ENCODE measurements at regions not wholly inside any gene's neighbourhood (a gene's known extent, or its start where the extent isn't known, plus 50 kb on each side); places are given as distances from the start of the nearest gene placed in this dataset.

DNA sequence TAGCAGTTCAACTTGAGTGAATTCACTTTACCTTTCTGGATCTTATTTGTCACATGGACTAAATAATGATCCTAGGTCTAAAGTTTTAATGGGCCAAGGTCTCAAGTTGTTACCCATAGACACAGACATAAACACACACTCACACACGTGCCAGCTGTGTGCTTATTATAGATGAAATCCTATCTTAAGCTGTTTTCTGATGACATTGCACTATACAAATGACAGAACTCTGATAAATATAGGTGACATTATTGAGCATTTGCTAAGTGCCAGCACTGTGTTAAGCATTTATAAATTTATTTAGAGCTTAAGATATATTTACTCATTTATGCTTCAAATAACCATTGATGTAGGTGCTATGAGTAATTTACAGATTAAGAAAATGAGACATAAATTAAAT, 474.4 kb upstream of the NR5A2 start:
- Histone ChIP-seq H3K27me3 (no peaks in the 10 kb centered on the region), H3K9me3 (no peaks in the 10 kb centered on the region), H3K36me3 (no peaks in the 10 kb centered on the region), H3K27ac (no peak overlapping the region), H3K4me3 (replicated peaks in 1 of 3) (no peak overlapping the region), H3K4me1 (no peaks in the 10 kb centered on the region)
- WGBS, 2 donors, result 76 to 85% methylated on average over 1 of the region's 1 CpG
- intact Hi-C loops (cut with DNase I), result no loop called here
- TF ChIP-seq, protein P1, sequence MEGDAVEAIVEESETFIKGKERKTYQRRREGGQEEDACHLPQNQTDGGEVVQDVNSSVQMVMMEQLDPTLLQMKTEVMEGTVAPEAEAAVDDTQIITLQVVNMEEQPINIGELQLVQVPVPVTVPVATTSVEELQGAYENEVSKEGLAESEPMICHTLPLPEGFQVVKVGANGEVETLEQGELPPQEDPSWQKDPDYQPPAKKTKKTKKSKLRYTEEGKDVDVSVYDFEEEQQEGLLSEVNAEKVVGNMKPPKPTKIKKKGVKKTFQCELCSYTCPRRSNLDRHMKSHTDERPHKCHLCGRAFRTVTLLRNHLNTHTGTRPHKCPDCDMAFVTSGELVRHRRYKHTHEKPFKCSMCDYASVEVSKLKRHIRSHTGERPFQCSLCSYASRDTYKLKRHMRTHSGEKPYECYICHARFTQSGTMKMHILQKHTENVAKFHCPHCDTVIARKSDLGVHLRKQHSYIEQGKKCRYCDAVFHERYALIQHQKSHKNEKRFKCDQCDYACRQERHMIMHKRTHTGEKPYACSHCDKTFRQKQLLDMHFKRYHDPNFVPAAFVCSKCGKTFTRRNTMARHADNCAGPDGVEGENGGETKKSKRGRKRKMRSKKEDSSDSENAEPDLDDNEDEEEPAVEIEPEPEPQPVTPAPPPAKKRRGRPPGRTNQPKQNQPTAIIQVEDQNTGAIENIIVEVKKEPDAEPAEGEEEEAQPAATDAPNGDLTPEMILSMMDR (IDR thresholded peaks at IDR 0.05), result no peak
- TF ChIP-seq POLR2A (IDR thresholded peaks at IDR 0.05), result no peak
- no peak for DNase-seq

DNA sequence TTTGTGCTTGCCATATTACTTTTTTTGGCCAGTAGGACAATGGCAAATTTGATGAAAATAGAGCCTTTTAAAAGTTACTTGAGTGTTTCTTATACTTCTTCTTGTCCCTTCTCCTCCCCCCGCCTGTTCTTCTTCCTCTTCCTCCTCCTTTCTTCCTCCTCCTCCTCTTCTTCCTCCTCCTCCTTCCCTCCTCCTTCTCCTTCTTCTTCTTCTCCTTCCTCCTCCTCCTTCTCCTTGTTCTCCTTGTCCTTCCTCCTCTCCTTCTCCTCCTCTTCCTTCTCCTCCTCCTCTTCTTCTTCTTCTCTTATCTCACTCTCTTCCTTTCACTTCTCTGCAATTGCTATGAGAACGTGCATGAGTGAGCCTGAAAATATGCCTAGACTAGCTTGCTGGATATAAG, 466.2 kb upstream of the NR5A2 start:
- H3K36me3 ChIP-seq, result no peaks in the 10 kb centered on the region
- intact Hi-C loops (cut with DNase I), result no loop called here
- 63 to 87% methylated on average over 2 of the region's 2 CpGs for WGBS, 2 donors
- no peaks in the 10 kb centered on the region for H3K9me3 ChIP-seq
- no peak overlapping the region for H3K27ac ChIP-seq
- H3K27me3 ChIP-seq, result no peaks in the 10 kb centered on the region
- H3K4me3 ChIP-seq (replicated peaks in 1 of 3), result no peak overlapping the region
- TF ChIP-seq POLR2A (IDR thresholded peaks at IDR 0.05), result no peak
- TF ChIP-seq, protein P1 (IDR thresholded peaks at IDR 0.05), result no peak
- no peaks in the 10 kb centered on the region for H3K4me1 ChIP-seq
- no peak for DNase-seq

DNA sequence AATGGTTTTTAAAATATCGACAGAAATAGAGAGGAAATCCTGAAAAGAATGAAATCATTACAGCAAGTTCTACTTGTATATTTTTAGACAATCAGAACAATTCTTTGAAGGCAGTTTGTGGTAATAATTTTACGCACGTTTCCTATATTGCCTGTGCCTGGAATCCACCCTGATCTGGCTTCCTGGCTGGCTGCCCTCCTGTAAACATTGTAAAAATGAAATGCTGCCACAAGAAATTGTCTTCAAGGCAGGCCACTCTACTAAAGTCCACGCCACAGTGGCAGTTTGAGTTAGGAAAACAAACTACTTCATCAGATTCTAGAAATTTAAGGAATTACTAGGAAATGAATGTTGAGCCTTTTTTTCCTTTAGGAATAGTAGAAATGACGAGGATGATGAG, 454.5 kb upstream of the NR5A2 start:
- no peak overlapping the region for H3K27ac ChIP-seq
- 63 to 64% methylated on average over 5 of the region's 5 CpGs for WGBS, 2 donors
- intact Hi-C loops (cut with DNase I), result no loop called here
- no peaks in the 10 kb centered on the region for H3K9me3 ChIP-seq
- no peaks in the 10 kb centered on the region for H3K36me3 ChIP-seq
- H3K4me1 ChIP-seq, result no peaks in the 10 kb centered on the region
- H3K4me3 ChIP-seq (replicated peaks in 1 of 3), result no peak overlapping the region
- no peaks in the 10 kb centered on the region for H3K27me3 ChIP-seq
- no peak for DNase-seq
- TF ChIP-seq, protein P1 (IDR thresholded peaks at IDR 0.05), result no peak
- TF ChIP-seq POLR2A (IDR thresholded peaks at IDR 0.05), result no peak

DNA sequence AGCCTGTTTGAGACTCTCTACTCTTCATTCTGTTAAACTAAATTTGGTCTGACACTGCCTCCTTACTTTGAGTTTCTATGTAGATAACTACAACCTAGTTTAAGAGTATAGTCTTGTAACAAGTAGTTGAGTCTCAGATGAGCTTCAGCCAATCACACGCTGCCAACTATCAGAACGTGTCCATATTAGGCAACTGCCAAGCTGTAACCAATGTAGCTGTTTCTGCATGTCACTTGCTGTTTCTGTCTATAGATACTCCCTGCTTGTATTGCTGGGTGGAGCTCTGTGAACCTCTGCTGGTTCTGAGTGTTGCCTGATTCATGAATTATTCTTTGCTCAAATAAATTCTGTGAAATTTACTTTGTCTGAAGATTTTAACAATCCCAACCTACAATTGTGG, 452.6 kb upstream of the NR5A2 start:
- H3K36me3 ChIP-seq, result no peaks in the 10 kb centered on the region
- WGBS, 2 donors, result 78 to 83% methylated on average over 2 of the region's 2 CpGs
- H3K27me3 ChIP-seq, result no peaks in the 10 kb centered on the region
- H3K4me3 ChIP-seq (replicated peaks in 1 of 3), result no peak overlapping the region
- intact Hi-C loops (cut with DNase I), result no loop called here
- no peak overlapping the region for H3K27ac ChIP-seq
- TF ChIP-seq, protein P1 (IDR thresholded peaks at IDR 0.05), result no peak
- TF ChIP-seq POLR2A (IDR thresholded peaks at IDR 0.05), result no peak
- no peaks in the 10 kb centered on the region for H3K4me1 ChIP-seq
- DNase-seq, result no peak
- H3K9me3 ChIP-seq, result no peaks in the 10 kb centered on the region

DNA sequence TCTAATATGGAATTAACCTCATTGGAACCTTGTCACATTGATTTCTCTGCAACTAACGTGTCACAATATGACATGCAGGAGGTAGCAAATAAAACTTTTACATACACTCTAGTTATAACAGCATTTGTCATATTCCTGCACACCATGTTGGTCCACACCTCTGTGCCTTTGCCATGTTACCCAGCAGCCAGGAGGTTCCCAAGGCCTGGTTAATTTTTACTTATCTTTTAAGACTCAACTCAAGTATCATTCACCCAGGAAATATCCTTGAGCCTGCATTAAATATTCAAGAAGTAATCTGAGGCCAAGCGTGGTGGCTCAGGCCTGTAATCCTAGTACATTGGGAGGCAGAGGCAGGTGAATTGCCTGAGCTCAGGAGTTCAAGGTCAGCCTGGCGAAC, 447.2 kb upstream of the NR5A2 start:
- H3K4me1 ChIP-seq, result no peaks in the 10 kb centered on the region
- intact Hi-C loops (cut with DNase I), result no loop called here
- no peaks in the 10 kb centered on the region for H3K27me3 ChIP-seq
- no peak overlapping the region for H3K27ac ChIP-seq
- no peak for TF ChIP-seq POLR2A (IDR thresholded peaks at IDR 0.05)
- TF ChIP-seq, protein P1 (IDR thresholded peaks at IDR 0.05), result no peak
- H3K9me3 ChIP-seq, result no peaks in the 10 kb centered on the region
- 97 to 100% methylated on average over 3 of the region's 3 CpGs for WGBS, 2 donors
- no peak overlapping the region for H3K4me3 ChIP-seq (replicated peaks in 1 of 3)
- DNase-seq, result no peak
- no peaks in the 10 kb centered on the region for H3K36me3 ChIP-seq

Measured in thyroid gland (tissue), 4 donors.